DMS 273 (cell line): ENCODE measurements at regions not wholly inside any gene's neighbourhood (a gene's known extent, or its start where the extent isn't known, plus 50 kb on each side); places are given as distances from the start of the nearest gene placed in this dataset.
"Not testable (repeated sequence)": the region's sequence is repeated elsewhere in the genome, so short reads cannot be mapped to it uniquely, and the experiment has no call there.

Experiments used
- DNase-seq: peaks from one replicate; lab custom pipeline; 2025; ENCODE audit not compliant: unreplicated experiment; lab: John Stamatoyannopoulos, UW

- no peak for DNase-seq
Observed at GRCh38 chr12:34301251-34302130, 279.2 kb downstream of the ALG10 start.

GRCh38 chr12:34302131-34302885, 280.0 kb downstream of the ALG10 start:
- DNase-seq = no peak

GRCh38 chr12:34303091-34303870, 281.0 kb downstream of the ALG10 start:
- no peak for DNase-seq

DNA sequence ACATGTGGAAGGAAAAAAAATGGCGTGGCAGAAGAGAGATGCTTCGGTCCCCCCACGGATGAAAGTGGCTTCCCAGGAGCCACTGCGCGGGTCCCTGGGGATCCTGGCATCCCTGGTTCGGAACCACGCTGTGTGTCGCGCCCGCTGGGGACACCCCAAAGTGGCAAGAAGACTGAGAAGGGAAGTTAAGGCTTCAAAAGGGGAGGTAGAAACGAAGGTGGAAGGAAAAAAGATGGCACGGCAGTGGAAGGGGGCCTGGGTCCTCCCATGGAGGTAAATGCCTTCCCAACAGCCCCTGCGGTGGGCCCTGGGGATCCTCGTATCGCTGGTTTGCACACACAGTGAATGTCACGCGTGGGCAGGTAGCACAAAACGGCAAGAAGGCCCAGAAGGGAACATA, 281.7 kb downstream of the ALG10 start:
- DNase-seq = no peak

- no peak for DNase-seq
Observed at GRCh38 chr12:34304546-34304945, 282.2 kb downstream of the ALG10 start.

DNA sequence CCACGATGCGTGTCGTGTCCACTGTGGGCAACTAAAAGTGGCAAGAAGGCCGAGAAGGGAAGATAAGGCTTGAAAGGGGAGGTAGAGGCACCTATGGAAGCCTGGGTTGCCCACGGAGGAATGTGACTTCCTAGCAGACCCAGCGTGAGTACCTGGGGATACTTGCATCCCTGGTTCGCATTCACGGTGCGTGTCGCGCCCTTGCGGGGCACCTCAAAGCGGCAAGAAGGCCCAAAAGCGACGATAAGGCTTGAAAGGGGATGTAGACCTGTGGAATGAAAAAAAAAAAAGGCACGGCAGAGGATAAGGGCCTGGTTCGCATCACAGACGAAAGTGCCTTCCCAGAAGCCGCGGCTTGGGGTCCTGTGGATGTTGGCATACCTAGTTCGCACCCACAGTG, 282.9 kb downstream of the ALG10 start:
- DNase-seq = no peak

DNA sequence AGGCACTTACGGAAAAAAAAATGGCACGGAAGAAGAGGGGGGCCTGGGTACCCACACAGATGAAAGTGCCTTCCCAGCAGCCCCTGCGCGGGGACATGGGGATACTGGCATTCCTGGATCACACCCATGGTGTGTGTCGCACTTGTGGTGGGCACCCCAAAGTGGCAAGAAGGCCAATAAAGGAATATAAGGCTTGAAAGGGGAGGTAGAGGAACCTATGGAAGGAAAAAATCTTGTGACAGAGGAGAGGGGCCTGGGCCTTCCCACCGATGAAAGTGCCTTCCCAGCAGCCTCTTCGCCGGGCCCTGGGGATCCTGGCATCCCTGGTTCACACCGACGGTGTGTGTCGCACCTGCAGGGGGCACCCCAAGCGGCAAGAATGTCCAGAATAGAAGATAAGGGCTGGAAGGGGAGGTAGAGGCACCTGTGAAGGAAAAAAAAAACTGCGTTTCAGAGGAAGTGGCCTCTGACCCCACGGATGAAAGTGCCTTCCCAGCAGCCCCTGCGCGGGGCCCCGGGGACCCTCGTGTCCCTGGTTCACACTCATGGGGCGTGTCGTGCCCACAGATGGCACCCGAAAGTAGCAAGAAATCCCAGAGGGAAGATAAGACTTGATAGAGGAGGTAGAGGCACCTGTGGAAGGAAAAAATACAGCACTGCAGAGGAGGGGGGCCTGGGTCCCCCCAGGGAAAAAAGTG, 284.0 kb downstream of the ALG10 start:
- no peak for DNase-seq

DNA sequence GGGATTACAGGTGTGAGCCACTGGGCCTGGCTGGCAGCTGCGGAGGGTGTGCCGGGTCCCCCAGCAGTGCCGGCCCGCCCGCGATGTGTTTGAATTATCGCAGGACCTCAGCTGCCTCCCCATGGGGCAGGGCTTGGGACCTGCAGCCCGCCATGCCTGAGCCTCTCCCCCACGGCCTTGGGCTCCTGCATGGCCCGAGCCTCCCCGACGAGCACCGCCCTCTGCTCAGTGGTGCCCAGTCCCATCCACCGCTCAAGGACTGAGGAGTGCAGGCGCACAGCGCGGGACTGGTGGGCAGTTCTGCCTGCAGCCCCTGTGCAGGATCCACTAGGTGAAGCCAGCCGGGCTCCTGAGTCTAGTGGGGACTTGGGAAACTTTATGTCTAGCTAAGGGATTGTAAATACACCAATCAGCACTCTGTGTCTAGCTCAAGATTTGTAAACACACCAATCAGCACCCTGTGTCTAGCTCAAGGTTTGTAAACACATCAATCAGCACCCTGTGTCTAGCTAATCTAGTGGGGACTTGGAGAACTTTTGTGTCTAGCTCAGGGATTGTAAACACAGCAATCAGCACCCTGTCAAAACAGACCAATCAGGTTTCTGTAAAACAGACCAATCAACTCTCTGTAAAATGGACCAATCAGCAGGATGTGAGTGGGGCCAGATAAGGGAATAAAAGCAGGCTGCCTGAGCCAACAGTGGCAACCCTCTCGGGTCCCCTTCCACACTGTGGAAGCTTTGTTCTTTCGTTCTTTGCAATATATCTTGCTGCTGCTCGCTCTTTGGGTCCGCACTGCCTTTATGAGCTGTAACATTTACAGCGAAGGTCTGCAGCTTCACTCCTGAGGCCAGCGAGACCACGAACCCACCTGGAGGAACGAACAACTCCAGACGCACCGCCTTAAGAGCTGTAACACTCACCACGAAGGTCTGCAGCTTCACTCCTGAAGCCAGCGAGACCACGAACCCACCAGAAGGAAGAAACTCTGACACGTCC, 287.8 kb downstream of the ALG10 start:
- DNase-seq = not testable (repeated sequence)

GRCh38 chr12:34311337-34311736, 289.0 kb downstream of the ALG10 start:
- DNase-seq = no peak

- DNase-seq = no peak
Observed at GRCh38 chr12:34327671-34328070, 305.4 kb downstream of the ALG10 start.

- no peak for DNase-seq
Observed at GRCh38 chr12:34333337-34333736, 311.0 kb downstream of the ALG10 start.

DNA sequence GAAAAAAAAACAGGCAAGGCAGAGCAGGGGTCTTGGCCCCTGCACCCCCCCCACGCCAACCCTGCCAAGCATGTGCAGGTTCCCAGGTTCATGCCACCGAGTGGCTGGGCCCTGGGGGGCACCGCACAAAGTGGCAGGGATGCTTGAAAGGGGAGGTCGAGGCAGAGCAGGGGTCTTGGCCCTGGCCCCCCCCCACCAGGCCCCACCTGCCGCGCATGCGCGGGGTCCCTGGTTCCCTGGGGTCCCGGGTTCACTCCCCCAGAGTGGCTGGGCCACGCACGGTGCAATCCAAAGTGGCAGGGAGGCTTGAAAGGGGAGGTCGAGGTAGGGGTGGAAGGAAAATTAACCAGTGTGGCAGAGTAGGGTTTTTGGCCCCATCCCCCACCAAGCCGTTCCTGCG, 312.2 kb downstream of the ALG10 start:
- no peak for DNase-seq

DNA sequence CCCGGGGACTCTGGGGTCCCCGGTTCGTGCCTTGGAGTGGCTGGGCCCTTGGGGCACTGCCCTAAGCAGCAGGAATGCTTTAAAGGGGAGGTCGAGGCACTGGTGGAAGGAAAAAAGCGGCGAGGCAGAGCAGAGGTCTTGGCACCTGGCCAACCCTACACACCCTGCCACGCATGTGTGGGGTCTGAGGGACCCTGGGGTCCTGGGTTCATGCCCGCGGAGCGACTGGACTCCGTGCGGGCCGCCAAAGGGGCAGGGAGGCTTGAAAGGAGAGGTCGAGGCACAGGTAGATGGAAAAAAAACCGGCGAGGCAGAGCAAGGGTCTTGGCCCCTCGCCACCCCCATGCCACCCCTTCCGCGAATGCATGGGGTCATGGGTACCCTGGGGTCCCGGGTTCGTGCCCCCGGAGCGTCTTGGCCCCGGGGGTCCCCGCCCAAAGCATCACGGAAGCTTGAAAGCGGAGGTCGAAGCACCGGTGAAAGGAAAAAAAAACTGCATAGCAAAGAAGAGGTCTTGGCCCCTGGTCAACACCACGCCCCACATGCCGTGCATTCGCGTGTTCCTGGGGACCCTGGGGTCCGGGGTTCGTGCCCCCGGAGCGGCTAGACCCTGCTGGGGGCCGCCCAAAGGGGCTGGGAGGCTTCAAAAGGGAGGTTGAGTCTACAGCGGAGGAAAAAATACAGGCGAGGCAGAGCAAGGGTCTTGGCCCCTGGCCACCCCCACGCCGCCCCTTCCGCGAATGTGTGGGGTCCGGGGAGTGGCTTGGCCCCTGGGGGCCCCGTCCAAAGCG, 312.9 kb downstream of the ALG10 start:
- no peak for DNase-seq

- DNase-seq = peak; percentile 58
Observed at GRCh38 chr12:34335819-34336262, 313.5 kb downstream of the ALG10 start.

- DNase-seq = peak; percentile 51
Observed at GRCh38 chr12:34336619-34337465, 314.5 kb downstream of the ALG10 start.

- DNase-seq = no peak
Observed at GRCh38 chr12:34338751-34339150, 316.5 kb downstream of the ALG10 start.

DNA sequence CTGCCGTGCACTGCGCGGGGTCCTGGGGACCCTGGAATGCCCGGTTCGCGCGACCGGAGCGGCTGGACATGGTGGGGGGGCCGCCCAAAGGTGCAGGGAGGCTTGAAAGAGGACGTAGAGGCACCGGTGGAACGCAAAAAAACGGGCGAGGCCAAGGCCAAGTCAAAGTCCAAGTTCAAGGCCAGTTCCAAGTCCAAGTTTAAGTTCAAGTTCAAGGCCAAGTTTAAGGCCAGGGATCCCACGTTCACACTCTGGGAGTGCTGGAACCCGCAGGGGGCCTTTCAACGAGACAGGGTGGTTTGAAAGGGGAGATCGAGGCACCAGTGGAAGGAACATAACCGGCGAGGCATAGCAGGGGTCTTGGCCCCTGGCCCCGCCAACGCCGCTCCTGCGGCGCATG, 317.6 kb downstream of the ALG10 start:
- no peak for DNase-seq
